ENCODE measurements at regions not wholly inside any gene's neighbourhood (a gene's known extent, or its start where the extent isn't known, plus 50 kb on each side); places are given as distances from the start of the nearest gene placed in this dataset.

DNA sequence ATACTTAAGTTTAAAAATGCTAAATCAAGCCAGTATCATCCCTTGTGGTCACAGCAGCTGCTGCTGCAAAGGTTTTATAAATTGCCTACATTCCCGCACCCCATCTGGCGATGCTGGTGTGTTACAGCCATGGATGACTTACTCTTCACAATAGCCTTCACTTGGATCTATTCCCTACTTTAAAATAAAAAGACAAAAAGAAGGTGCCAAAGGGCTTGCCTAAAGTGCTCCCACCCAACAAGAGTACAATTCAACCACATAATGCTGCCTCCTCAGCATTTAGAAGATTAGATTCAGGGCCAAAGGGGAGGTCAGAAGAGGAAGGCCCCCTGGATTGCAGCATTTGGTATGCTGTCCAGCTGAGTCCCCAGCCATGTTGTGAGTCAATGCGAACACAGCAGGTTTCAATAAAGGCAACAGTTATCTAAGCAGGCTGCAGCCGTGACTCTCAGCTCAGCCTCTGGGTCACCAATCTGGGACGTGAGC is 176.1 kb downstream of the DAD1 start:
- TF ChIP-seq, protein P1, sequence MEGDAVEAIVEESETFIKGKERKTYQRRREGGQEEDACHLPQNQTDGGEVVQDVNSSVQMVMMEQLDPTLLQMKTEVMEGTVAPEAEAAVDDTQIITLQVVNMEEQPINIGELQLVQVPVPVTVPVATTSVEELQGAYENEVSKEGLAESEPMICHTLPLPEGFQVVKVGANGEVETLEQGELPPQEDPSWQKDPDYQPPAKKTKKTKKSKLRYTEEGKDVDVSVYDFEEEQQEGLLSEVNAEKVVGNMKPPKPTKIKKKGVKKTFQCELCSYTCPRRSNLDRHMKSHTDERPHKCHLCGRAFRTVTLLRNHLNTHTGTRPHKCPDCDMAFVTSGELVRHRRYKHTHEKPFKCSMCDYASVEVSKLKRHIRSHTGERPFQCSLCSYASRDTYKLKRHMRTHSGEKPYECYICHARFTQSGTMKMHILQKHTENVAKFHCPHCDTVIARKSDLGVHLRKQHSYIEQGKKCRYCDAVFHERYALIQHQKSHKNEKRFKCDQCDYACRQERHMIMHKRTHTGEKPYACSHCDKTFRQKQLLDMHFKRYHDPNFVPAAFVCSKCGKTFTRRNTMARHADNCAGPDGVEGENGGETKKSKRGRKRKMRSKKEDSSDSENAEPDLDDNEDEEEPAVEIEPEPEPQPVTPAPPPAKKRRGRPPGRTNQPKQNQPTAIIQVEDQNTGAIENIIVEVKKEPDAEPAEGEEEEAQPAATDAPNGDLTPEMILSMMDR (conservative IDR thresholded peaks at IDR 0.05), result no peak
- no peak for TF ChIP-seq ZFX (IDR thresholded peaks at IDR 0.05)

Data from C4-2B (cell line).